CD4-positive, alpha-beta T cell treated with Interferon alpha-2 for 1 hour (primary cell): ENCODE measurements at regions not wholly inside any gene's neighbourhood (a gene's known extent, or its start where the extent isn't known, plus 50 kb on each side); places are given as distances from the start of the nearest gene placed in this dataset.
"Not testable (repeated sequence)": the region's sequence is repeated elsewhere in the genome, so short reads cannot be mapped to it uniquely, and the experiment has no call there.

Experiments used
- DNase-seq, 2 donors: peaks; one replicate each; pipeline ENCODE4 v3.0.0-alpha.2; 2020 to 2022

DNA sequence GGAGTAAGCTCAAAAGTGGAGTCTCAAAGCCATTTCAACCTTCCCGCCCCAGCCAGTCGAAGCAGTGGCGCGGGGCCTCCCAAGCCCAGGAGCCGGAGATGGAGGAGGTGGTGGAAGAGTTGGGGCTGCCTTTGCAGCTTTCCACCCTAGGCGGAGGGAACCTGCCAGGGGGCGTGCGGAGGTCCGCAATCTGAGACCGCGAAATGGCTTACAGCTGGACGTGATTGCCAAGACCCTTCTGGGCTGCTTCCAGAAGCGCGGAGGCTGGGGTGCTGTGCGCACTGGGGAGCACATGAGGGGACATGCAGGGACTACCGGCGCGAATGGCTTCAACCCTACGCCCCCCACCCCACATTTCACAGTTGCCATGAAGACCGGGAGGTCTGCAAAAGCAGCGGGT, 86.2 kb downstream of the PRR15 start:
- DNase-seq: no peak

DNA sequence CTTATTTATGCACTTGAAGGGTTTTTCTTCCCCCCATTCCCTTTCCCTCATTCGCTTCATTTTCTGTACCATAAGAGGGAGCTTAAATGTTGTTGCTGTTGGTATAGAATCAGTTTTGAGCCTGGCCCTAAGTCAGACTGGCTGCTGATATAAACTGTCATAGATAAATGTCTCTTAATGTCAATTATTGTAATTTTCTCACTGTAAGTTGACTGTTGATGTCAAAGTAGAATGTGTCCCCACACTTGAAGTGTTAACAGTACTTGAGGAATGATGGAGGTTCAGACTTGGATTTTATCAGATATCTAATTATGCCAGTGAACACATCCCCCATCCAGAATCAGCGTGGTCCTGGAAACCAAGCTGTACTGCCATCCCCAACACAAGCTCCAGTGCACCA, 87.8 kb downstream of the PRR15 start:
- DNase-seq: no peak

DNA sequence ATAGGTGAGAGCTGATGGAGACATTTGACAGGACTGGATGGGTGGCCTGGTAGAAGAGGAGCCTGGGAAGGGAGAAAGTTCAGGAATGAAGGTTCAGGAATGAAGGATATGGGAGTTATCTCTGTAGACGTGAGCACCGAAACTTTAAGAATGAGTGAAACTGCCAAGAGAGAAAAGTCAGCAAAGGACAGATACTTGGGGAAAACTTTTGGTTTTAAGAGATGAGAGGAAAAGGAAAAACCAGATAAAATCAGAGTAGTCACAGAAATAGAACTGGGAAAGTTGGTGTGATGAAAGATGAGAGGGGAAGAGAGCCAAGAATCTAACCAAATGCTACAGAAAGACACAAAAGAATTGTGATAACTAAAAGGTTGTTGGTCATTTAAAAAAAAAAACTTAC, 88.9 kb downstream of the PRR15 start:
- no peak for DNase-seq

GRCh38 chr7:29654340-29654739, 90.7 kb downstream of the PRR15 start:
- DNase-seq: not testable (repeated sequence)

GRCh38 chr7:29657288-29657687, 93.7 kb downstream of the PRR15 start:
- DNase-seq: no peak

GRCh38 chr7:29657856-29658255, 94.2 kb downstream of the PRR15 start:
- DNase-seq: no peak

- not testable (repeated sequence) for DNase-seq
Observed at GRCh38 chr7:29659213-29659612, 95.6 kb downstream of the PRR15 start.

- DNase-seq: not testable (repeated sequence)
Observed at GRCh38 chr7:29662899-29663298, 99.3 kb downstream of the PRR15 start.

- not testable (repeated sequence) for DNase-seq
Observed at GRCh38 chr7:29664999-29665398, 101.4 kb downstream of the PRR15 start.

GRCh38 chr7:29667096-29667669, 103.5 kb downstream of the PRR15 start:
- DNase-seq: not testable (repeated sequence)

DNA sequence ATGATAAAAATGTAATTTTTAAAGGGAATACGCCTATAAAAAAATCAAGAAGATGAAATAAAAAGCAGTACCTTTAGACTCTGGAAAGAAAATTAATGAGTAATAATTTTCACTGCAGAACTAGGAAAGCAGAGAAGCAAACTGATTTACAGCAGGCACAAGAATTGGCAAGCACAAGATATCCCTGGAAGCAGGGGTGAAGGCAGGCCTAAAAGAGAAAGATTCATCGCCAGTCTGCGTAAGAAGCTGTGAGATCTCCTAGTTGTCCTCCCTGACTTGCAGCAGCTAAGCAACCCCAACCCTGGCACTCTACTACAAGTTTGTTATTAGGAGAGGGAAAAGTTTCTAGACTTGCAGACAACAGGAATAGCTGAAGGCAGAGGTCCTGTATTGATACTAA, 107.7 kb downstream of the PRR15 start:
- not testable (repeated sequence) for DNase-seq

DNA sequence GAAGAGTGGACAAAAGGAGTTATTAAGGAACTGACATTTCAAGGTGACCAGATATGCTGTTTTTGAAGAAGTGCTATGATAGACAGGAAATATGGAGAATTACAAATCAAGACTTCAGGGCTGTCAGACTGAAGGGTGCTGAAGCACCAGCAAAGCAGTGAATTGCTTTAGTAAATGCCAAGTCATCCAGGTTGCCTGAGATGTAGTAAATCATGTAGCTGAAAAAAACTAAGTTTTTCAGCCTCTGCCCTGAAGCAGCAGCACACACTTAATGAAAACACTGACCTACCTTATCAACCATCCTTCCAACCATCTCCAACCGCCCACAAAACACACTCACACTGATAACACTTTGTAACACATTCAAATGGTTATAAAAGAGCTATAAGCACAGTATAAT, 110.0 kb downstream of the PRR15 start:
- DNase-seq: not testable (repeated sequence)

DNA sequence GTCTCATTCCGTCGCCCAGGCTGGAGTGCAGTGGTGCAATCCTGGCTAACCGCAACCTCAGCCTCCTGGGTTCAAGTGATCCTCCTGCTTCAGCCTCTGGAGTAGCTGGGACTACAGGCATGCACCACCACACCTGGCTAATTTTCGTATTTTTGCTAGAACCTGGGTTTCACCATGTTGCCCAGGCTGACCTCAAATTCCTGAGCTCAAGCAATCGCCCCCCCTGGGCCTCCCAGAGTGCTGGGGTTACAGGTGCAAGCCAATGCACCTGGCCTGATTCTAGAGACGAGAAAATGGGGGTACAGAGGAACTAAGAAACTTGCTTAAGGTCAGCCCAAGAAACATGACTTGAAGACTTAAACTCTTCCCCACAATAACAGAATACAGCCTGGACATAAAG, 111.0 kb downstream of the PRR15 start:
- DNase-seq: not testable (repeated sequence)

GRCh38 chr7:29677254-29677653, 113.6 kb downstream of the PRR15 start:
- DNase-seq: not testable (repeated sequence)

DNA sequence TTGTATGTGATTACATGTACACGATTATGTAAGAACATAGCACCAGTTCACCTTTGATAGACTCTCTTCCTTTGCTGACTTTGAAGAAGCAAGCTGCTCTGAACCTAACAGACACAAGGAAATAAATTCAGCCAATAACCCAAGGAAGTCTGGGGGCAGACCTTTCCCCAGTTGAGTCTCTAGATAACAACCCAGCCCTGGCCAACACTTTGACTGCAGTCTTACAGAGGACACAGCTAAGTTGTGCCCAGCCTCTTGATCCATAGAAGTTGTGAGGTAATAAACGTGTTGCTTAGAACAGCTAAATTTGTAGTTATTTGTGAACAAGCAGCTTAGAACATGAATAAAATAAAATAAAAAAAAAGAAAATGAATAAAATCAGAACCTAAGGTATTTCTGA, 116.3 kb downstream of the PRR15 start:
- DNase-seq: not testable (repeated sequence)

DNA sequence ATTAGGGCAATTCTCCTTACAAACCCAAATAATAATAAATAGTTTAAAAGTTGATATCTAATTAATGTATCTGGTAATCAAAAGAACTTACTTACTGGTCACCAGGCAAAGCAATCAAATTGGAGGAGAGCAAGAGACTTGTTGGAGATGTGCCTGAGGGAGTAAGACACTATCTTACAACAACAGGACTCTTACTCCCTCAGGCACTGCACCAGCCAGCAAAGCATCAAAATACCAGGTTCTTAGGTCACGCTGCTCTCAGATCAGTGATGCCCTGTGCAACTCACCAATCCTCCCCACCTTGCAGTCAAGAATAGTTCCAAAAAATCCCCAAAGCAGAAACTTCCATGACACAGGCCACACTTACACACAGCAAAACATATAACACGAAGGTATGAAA, 117.0 kb downstream of the PRR15 start:
- not testable (repeated sequence) for DNase-seq

- DNase-seq: peak in 1 of 2 donors; percentile 1
Observed at GRCh38 chr7:29684151-29684786, 120.6 kb downstream of the PRR15 start.

GRCh38 chr7:29684787-29685650, 121.3 kb upstream of the WIPF3 start:
- DNase-seq: peak; percentile 22 to 34

GRCh38 chr7:29685651-29686271, 120.5 kb upstream of the WIPF3 start:
- not testable (repeated sequence) for DNase-seq

- not testable (repeated sequence) for DNase-seq
Observed at GRCh38 chr7:29690510-29690909, 115.8 kb upstream of the WIPF3 start.

DNA sequence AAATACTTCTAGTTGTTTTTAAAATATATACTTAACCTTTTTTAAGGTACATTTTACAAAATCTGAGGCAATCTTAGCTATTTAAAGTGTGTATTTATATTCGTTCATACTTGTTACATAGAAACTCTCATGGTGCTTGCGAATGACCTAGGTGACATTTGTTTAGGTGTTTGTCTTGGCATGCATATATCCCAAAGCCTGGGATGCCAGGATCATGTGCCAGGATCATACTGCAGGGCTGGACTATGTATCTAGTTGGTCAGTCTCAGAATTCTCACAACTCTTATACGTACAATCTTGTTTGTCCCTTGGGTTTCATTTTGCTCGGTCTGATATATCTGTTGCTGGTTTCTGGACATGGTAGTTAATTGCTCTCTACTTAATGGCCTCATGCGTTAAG, 109.9 kb upstream of the WIPF3 start:
- not testable (repeated sequence) for DNase-seq

- not testable (repeated sequence) for DNase-seq
Observed at GRCh38 chr7:29699723-29700122, 106.6 kb upstream of the WIPF3 start.

GRCh38 chr7:29701540-29701939, 104.8 kb upstream of the WIPF3 start:
- DNase-seq: not testable (repeated sequence)
